Smooth muscle cell (in vitro differentiated cells): ENCODE measurements at regions not wholly inside any gene's neighbourhood (a gene's known extent, or its start where the extent isn't known, plus 50 kb on each side); places are given as distances from the start of the nearest gene placed in this dataset.

ENCODE experiments used
- DNase-seq: peaks from one replicate; lab custom pipeline; 2025; ENCODE audit not compliant: unreplicated experiment; lab: John Stamatoyannopoulos, UW
- H2AFZ ChIP-seq: fragments of 200-600 bp; sonication (generic); 2 replicates; pipeline ENCODE4 v1.6.0; 2016; ENCODE audit warnings: antibody characterized with exemption, low read depth, mild to moderate bottlenecking
- H3F3A ChIP-seq: fragments of 200-600 bp; sonication (generic); 2 replicates; pipeline ENCODE4 v1.6.0; 2017; ENCODE audit warnings: antibody characterized with exemption, low read depth
- H3K27ac ChIP-seq: fragments of 200-600 bp; sonication (generic); 2 replicates; pipeline ENCODE4 v1.5.1; 2016; ENCODE audit warnings: low read depth, mild to moderate bottlenecking
- H3K27me3 ChIP-seq: fragments of 200-600 bp; sonication (generic); 2 replicates; pipeline ENCODE4 v1.6.1; 2016; ENCODE audit warnings: low read depth, mild to moderate bottlenecking
- H3K36me3 ChIP-seq: fragments of 200-600 bp; sonication (generic); 2 replicates; pipeline ENCODE4 v1.5.1; 2016; ENCODE audit warnings: low read depth
- H3K4me1 ChIP-seq: fragments of 200-600 bp; sonication (generic); 2 replicates; pipeline ENCODE4 v1.5.1; 2016; ENCODE audit warnings: low read depth
- H3K4me2 ChIP-seq: fragments of 200-600 bp; sonication (generic); 2 replicates; pipeline ENCODE4 v1.6.0; 2016; ENCODE audit warnings: mild to moderate bottlenecking
- H3K4me3 ChIP-seq: fragments of 200-600 bp; sonication (generic); 2 replicates; pipeline ENCODE4 v1.5.1; 2016; ENCODE audit warnings: mild to moderate bottlenecking
- H3K79me2 ChIP-seq: fragments of 200-600 bp; sonication (generic); 2 replicates; pipeline ENCODE4 v1.6.0; 2016; ENCODE audit warnings: low read depth, mild to moderate bottlenecking
- H3K9ac ChIP-seq: fragments of 200-600 bp; sonication (generic); 2 replicates; pipeline ENCODE4 v1.6.0; 2016; ENCODE audit warnings: low read depth
- H3K9me3 ChIP-seq: fragments of 200-600 bp; sonication (generic); replicated peaks from 2 replicates; pipeline ENCODE4 v1.5.1; 2016; ENCODE audit warnings: low read depth
- H4K20me1 ChIP-seq: fragments of 200-600 bp; sonication (generic); 2 replicates; pipeline ENCODE4 v1.6.0; 2016; ENCODE audit warnings: low read depth
- WGBS: methylation state at CpG from one replicate; pipeline ENCODE4 v1.1.7; 2016; ENCODE audit warnings: low lambda C conversion rate; 5-methylcytosine and 5-hydroxymethylcytosine counted together
- TF ChIP-seq, protein P1 (sequence below): fragments of 200-600 bp; sonication (generic); IDR thresholded peaks from 2 replicates; pipeline ENCODE4 v1.5.1; 2017; ENCODE audit warnings: borderline replicate concordance, mild to moderate bottlenecking, antibody characterized with exemption; ENCODE audit not compliant: insufficient read depth, poor library complexity, severe bottlenecking

DNA sequence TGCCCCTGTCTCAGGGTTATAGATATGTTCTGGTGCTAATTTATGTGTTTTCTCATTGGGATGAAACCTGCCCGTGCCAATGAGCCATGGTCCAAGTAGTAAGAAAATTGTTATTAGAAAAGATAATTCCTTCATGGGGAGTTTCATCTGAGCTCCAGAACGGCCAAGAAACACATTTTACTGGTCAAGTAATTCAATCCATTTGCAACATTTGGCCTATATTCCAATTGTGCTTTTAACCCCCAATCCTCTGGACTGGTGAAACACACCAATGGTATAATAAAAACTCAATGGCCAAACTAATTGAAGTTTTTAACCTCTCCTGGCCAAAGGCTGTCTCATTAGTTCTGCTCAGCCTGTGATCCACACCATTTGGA lies 53.7 kb upstream of the XCR1 start:
- Histone ChIP-seq H2AFZ (no peak overlapping the region), H3K9me3 (no peaks in the 10 kb centered on the region), H3K4me3 (no peak overlapping the region), H3F3A (no peaks in the 10 kb centered on the region), H3K27ac (no peak overlapping the region), H3K4me2 (no peak overlapping the region), H3K36me3 (no peaks in the 10 kb centered on the region), H3K4me1 (no peaks in the 10 kb centered on the region), H3K79me2 (no peaks in the 10 kb centered on the region), H3K9ac (no peak overlapping the region), H3K27me3 (no peaks in the 10 kb centered on the region), H4K20me1 (no peaks in the 10 kb centered on the region)
- TF ChIP-seq, protein P1, sequence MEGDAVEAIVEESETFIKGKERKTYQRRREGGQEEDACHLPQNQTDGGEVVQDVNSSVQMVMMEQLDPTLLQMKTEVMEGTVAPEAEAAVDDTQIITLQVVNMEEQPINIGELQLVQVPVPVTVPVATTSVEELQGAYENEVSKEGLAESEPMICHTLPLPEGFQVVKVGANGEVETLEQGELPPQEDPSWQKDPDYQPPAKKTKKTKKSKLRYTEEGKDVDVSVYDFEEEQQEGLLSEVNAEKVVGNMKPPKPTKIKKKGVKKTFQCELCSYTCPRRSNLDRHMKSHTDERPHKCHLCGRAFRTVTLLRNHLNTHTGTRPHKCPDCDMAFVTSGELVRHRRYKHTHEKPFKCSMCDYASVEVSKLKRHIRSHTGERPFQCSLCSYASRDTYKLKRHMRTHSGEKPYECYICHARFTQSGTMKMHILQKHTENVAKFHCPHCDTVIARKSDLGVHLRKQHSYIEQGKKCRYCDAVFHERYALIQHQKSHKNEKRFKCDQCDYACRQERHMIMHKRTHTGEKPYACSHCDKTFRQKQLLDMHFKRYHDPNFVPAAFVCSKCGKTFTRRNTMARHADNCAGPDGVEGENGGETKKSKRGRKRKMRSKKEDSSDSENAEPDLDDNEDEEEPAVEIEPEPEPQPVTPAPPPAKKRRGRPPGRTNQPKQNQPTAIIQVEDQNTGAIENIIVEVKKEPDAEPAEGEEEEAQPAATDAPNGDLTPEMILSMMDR, result no peak
- DNase-seq, result no peak
- WGBS, result 64% methylated on average over 2 of the region's 2 CpGs

DNA sequence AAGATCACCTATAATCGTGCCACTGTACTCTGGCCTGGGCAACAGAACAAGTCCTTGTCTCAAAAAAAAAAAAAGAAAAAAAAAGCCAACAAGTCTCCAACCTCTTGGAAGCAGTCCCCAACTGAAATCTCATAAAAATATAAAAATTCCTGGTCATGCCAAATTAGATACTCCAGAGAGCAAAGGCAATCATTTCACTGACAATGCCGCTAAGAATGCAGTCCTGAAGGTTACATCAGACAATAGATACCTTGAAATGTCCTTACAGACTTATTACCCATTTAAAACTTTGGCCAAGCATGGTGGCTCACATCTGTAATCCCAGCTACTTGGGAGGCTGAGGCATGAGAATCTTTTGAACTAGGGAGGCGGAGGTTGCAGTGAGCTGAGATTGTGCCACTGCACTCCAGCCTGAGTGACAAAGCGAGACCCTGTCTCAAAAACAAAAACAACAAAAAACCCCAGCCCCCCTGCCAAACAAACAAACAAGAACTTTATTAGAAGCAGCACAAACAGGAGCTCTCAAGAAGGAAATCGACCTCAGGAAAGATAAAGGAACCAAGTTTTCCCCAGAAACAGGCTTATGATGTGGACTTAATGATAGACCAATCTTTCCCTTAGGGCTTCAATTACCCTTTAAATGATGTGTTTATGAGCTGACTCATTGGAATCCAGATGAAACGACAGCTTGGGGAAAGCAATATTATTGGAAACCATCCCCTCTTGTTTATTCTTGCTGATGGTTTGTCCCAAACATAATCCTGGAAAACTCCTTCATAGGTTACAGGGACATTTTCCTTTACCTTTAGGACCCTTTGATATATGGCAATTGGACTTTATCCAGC lies 53.1 kb upstream of the XCR1 start:
- Histone ChIP-seq H3K4me1 (no peaks in the 10 kb centered on the region), H3K79me2 (no peaks in the 10 kb centered on the region), H3K27me3 (no peaks in the 10 kb centered on the region), H3K4me3 (no peak overlapping the region), H3F3A (no peaks in the 10 kb centered on the region), H3K36me3 (no peaks in the 10 kb centered on the region), H3K27ac (peak overlapping the region; percentile 3), H3K9ac (no peak overlapping the region), H2AFZ (no peak overlapping the region), H4K20me1 (no peaks in the 10 kb centered on the region), H3K9me3 (no peaks in the 10 kb centered on the region), H3K4me2 (no peak overlapping the region)
- no peak for DNase-seq
- 49% methylated on average over 6 of the region's 6 CpGs for WGBS
- TF ChIP-seq, protein P1, result no peak

DNA sequence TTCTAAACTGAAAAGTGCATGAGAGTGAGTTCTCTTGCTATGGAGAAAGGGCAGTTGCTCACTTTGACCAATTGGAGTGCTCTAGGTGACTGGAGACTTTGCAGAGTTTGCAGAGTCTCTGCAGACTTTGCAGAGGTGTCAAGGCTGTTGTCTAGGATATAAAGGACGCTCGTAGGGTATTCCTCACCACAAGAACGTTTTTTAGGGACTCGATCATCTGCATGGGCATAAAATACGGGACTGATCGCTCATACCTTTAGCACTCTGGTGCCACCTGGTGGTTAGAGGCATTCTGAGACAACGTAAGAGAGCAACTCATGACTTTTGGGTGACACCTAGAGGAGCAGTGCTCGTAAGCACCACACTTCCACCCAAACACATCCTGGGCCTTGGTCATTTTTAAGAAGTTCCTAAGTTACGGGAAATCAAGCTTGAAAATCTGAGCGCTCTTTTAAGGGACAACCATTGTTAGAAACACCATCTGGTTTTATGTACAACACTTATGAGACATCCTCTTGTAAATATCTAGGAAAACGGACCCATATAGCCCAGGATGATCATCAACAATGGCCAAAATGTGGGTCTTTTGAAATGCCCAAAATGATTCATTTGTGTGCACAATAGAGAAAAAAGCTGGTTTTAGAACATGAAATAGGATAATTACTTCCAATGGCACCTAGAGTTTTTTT lies 51.6 kb upstream of the XCR1 start:
- Histone ChIP-seq H3K9ac (no peak overlapping the region), H3F3A (no peaks in the 10 kb centered on the region), H3K27me3 (no peaks in the 10 kb centered on the region), H4K20me1 (no peaks in the 10 kb centered on the region), H3K4me1 (no peaks in the 10 kb centered on the region), H2AFZ (peak overlapping the region; percentile 43), H3K79me2 (no peaks in the 10 kb centered on the region), H3K36me3 (no peaks in the 10 kb centered on the region), H3K27ac (no peak overlapping the region), H3K4me3 (no peak overlapping the region), H3K9me3 (no peaks in the 10 kb centered on the region), H3K4me2 (peak overlapping the region; percentile 74)
- TF ChIP-seq, protein P1, result peak; percentile 97
- peak; percentile 53 for DNase-seq
- WGBS, result 16% methylated on average over 11 of the region's 11 CpGs
